ENCODE measurements at regions not wholly inside any gene's neighbourhood (a gene's known extent, or its start where the extent isn't known, plus 50 kb on each side); places are given as distances from the start of the nearest gene placed in this dataset.
A peak's percentile ranks its signal among the peaks of the same experiment; 100 is the strongest.

- no peak for DNase-seq (ENCODE audit: low read depth)
- no peak overlapping the region for H3K4me3 ChIP-seq (ENCODE audit: low read depth, low read length)
- TF ChIP-seq CTCF (conservative IDR thresholded peaks at IDR 0.05; ENCODE audit: low read depth, low read length), result no peak
These were observed 197.7 kb upstream of the DDHD1 start for GRCh38 chr14:53350866-53351265.

GRCh38 chr14:53350429-53350828, 197.3 kb upstream of the DDHD1 start:
- no peak overlapping the region for H3K4me3 ChIP-seq (ENCODE audit: low read depth, low read length)
- TF ChIP-seq CTCF (conservative IDR thresholded peaks at IDR 0.05; ENCODE audit: low read depth, low read length), result no peak
- no peak for DNase-seq (ENCODE audit: low read depth)

GRCh38 chr14:53346988-53347387, 193.9 kb upstream of the DDHD1 start:
- no peak for TF ChIP-seq CTCF (conservative IDR thresholded peaks at IDR 0.05; ENCODE audit: low read depth, low read length)
- no peak for DNase-seq (ENCODE audit: low read depth)
- no peak overlapping the region for H3K4me3 ChIP-seq (ENCODE audit: low read depth, low read length)

- H3K4me3 ChIP-seq (ENCODE audit: low read depth, low read length), result no peak overlapping the region
- no peak for DNase-seq (ENCODE audit: low read depth)
- no peak for TF ChIP-seq CTCF (conservative IDR thresholded peaks at IDR 0.05; ENCODE audit: low read depth, low read length)
These were observed 188.2 kb upstream of the DDHD1 start for GRCh38 chr14:53341324-53341723.

- TF ChIP-seq CTCF (conservative IDR thresholded peaks at IDR 0.05; ENCODE audit: low read depth, low read length), result no peak
- DNase-seq (ENCODE audit: low read depth), result peak; percentile 30
These were observed 185.1 kb upstream of the DDHD1 start for GRCh38 chr14:53338192-53338591.

GRCh38 chr14:53336729-53337128, 183.6 kb upstream of the DDHD1 start:
- H3K4me3 ChIP-seq (ENCODE audit: low read depth, low read length), result no peak overlapping the region
- no peak for TF ChIP-seq CTCF (conservative IDR thresholded peaks at IDR 0.05; ENCODE audit: low read depth, low read length)
- no peak for DNase-seq (ENCODE audit: low read depth)

More at GRCh38 chr14:53338192-53338591, 185.1 kb upstream of the DDHD1 start:
- H3K4me3 ChIP-seq (ENCODE audit: low read depth, low read length), result no peak overlapping the region

- no peak for DNase-seq (ENCODE audit: low read depth)
- TF ChIP-seq CTCF (conservative IDR thresholded peaks at IDR 0.05; ENCODE audit: low read depth, low read length), result no peak
- H3K4me3 ChIP-seq (ENCODE audit: low read depth, low read length), result no peak overlapping the region
These were observed 180.7 kb upstream of the DDHD1 start for GRCh38 chr14:53333809-53334208.

Measured in choroid plexus epithelial cell (primary cell).